ENCODE measurements at regions not wholly inside any gene's neighbourhood (a gene's known extent, or its start where the extent isn't known, plus 50 kb on each side); places are given as distances from the start of the nearest gene placed in this dataset.

DNA sequence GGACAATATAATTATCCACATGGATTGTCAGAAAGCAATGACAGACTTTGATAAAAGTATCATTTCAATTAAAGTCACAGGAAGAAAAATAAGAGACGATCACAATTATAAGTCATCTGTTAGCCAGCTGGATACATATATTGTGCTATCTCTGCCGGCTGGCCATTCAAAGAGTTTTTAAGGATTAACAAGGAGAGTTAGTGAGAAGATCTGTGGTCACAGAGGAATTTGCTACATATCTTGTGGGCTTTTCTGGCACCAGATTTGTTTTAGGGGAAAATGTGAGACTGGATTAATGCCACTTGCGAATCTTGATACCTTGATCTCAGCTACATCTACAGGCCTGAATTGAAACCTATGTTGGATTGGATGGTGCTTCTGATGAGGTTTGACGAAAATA lies 90.9 kb upstream of the MANSC4 start:
- H3K27me3 ChIP-seq, result no peaks in the 10 kb centered on the region
- H3K36me3 ChIP-seq, result no peaks in the 10 kb centered on the region
- no peak overlapping the region for H3K27ac ChIP-seq
- no peak for TF ChIP-seq POLR2AphosphoS5 (IDR thresholded peaks at IDR 0.05)
- no peak for TF ChIP-seq POLR2A (IDR thresholded peaks at IDR 0.05)
- TF ChIP-seq, protein P1, sequence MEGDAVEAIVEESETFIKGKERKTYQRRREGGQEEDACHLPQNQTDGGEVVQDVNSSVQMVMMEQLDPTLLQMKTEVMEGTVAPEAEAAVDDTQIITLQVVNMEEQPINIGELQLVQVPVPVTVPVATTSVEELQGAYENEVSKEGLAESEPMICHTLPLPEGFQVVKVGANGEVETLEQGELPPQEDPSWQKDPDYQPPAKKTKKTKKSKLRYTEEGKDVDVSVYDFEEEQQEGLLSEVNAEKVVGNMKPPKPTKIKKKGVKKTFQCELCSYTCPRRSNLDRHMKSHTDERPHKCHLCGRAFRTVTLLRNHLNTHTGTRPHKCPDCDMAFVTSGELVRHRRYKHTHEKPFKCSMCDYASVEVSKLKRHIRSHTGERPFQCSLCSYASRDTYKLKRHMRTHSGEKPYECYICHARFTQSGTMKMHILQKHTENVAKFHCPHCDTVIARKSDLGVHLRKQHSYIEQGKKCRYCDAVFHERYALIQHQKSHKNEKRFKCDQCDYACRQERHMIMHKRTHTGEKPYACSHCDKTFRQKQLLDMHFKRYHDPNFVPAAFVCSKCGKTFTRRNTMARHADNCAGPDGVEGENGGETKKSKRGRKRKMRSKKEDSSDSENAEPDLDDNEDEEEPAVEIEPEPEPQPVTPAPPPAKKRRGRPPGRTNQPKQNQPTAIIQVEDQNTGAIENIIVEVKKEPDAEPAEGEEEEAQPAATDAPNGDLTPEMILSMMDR (IDR thresholded peaks at IDR 0.05), result no peak
- intact Hi-C loops (cut with DNase I; ENCODE audit: low total_unique reads), result no loop called here
- H3K4me1 ChIP-seq, result no peaks in the 10 kb centered on the region
- no peak overlapping the region for H3K4me3 ChIP-seq
- no peaks in the 10 kb centered on the region for H3K9me3 ChIP-seq
- DNase-seq (ENCODE audit: low spot score in 2 of 2), result no peak

DNA sequence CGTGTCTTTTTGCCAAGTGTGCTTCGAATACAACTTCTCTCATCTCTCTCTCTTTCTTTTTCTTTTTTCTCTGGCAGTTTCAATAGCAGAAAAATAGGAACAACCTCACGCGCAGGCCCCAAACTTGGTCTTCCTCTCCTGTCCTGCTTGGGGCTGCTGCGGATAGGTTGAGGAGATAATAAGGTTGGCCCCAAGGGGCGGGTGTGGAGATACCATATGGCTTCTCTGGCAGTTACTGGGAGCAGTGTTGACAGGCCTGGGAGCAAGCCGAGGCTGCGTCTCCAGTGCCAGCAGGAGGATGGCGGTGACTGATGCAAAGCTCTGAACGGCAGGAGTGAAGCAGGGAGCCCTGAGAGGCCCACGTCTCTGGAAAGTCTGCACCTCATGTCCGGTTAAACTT lies 89.5 kb upstream of the MANSC4 start:
- no peak for DNase-seq (ENCODE audit: low spot score in 2 of 2)
- intact Hi-C loops (cut with DNase I; ENCODE audit: low total_unique reads), result no loop called here
- Histone ChIP-seq H3K27ac (no peak overlapping the region), H3K36me3 (no peaks in the 10 kb centered on the region), H3K4me1 (no peaks in the 10 kb centered on the region), H3K4me3 (no peak overlapping the region), H3K27me3 (no peaks in the 10 kb centered on the region), H3K9me3 (no peaks in the 10 kb centered on the region)
- TF ChIP-seq POLR2A (IDR thresholded peaks at IDR 0.05) (no peak), POLR2AphosphoS5 (IDR thresholded peaks at IDR 0.05) (no peak)
- TF ChIP-seq, protein P1 (IDR thresholded peaks at IDR 0.05), result no peak

GRCh38 chr12:27868139-27868538 lies 88.1 kb upstream of the MANSC4 start:
- Histone ChIP-seq H3K9me3 (no peaks in the 10 kb centered on the region), H3K4me1 (no peaks in the 10 kb centered on the region), H3K4me3 (no peak overlapping the region), H3K27me3 (no peaks in the 10 kb centered on the region), H3K27ac (no peak overlapping the region), H3K36me3 (no peaks in the 10 kb centered on the region)
- intact Hi-C loops (cut with DNase I; ENCODE audit: low total_unique reads), result no loop called here
- TF ChIP-seq POLR2AphosphoS5 (IDR thresholded peaks at IDR 0.05) (no peak), POLR2A (IDR thresholded peaks at IDR 0.05) (no peak)
- TF ChIP-seq, protein P1 (IDR thresholded peaks at IDR 0.05), result no peak
- DNase-seq (ENCODE audit: low spot score in 2 of 2), result no peak

DNA sequence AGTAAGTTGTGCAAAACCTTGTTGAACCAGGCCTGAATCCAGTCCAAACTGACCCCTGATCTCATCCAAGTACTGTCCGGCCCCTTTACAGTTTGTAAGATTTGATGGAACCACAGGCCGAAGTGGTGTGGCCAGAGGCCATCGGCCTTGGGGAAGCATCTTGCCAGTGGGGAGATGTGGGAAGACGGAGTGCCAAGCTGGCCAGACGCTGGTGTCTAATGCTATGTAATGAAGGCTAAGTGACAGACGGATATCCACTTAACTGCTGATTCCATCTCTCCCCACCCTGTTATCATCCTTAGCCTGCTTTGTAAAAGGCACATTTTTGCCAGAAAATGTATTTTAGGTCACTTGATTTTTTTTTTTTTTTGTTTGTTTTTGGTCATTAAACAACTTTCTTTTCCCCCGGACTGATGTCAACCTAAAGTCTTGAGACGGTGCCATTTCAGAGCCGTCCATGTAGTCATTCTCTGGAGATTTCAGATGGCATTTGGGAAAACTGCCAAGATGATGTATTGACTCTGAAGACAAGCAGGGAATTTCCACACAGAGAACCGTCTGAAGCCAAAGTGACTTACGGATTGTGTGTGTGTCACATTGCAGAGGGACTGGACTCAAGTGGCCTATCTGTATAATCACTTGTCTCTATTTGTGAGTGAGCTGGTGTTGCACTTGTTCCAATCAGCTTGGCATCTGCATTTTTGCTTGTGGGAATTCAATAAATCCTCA lies 86.5 kb upstream of the MANSC4 start:
- intact Hi-C loops (cut with DNase I; ENCODE audit: low total_unique reads), result no loop called here
- H3K36me3 ChIP-seq, result no peaks in the 10 kb centered on the region
- no peak for DNase-seq (ENCODE audit: low spot score in 2 of 2)

GRCh38 chr12:27865421-27865820 lies 85.4 kb upstream of the MANSC4 start:
- H3K4me3 ChIP-seq, result no peak overlapping the region
- H3K4me1 ChIP-seq, result no peaks in the 10 kb centered on the region
- H3K9me3 ChIP-seq, result no peaks in the 10 kb centered on the region
- intact Hi-C loops (cut with DNase I; ENCODE audit: low total_unique reads), result no loop called here
- H3K27ac ChIP-seq, result no peak overlapping the region
- H3K27me3 ChIP-seq, result no peaks in the 10 kb centered on the region
- DNase-seq (ENCODE audit: low spot score in 2 of 2), result no peak
- TF ChIP-seq POLR2AphosphoS5 (IDR thresholded peaks at IDR 0.05), result no peak
- no peaks in the 10 kb centered on the region for H3K36me3 ChIP-seq

More for the DNA sequence above, 86.5 kb upstream of the MANSC4 start:
- H3K27me3 ChIP-seq, result no peaks in the 10 kb centered on the region
- H3K27ac ChIP-seq, result no peak overlapping the region
- TF ChIP-seq, protein P1 (IDR thresholded peaks at IDR 0.05), result no peak
- TF ChIP-seq POLR2AphosphoS5 (IDR thresholded peaks at IDR 0.05) (no peak), POLR2A (IDR thresholded peaks at IDR 0.05) (no peak)
- no peak overlapping the region for H3K4me3 ChIP-seq
- H3K4me1 ChIP-seq, result no peaks in the 10 kb centered on the region
- H3K9me3 ChIP-seq, result no peaks in the 10 kb centered on the region
